ENCODE measurements at regions not wholly inside any gene's neighbourhood (a gene's known extent, or its start where the extent isn't known, plus 50 kb on each side); places are given as distances from the start of the nearest gene placed in this dataset.
"Not testable (repeated sequence)": the region's sequence is repeated elsewhere in the genome, so short reads cannot be mapped to it uniquely, and the experiment has no call there.

- DNase-seq (ENCODE audit: low read depth in 2 of 2) = no peak
Measured at GRCh38 chr2:238502088-238502810, 75.5 kb downstream of the ASB1 start.

- DNase-seq (ENCODE audit: low read depth in 2 of 2) = no peak
Measured at GRCh38 chr2:238502956-238503791, 76.4 kb downstream of the ASB1 start.

DNA sequence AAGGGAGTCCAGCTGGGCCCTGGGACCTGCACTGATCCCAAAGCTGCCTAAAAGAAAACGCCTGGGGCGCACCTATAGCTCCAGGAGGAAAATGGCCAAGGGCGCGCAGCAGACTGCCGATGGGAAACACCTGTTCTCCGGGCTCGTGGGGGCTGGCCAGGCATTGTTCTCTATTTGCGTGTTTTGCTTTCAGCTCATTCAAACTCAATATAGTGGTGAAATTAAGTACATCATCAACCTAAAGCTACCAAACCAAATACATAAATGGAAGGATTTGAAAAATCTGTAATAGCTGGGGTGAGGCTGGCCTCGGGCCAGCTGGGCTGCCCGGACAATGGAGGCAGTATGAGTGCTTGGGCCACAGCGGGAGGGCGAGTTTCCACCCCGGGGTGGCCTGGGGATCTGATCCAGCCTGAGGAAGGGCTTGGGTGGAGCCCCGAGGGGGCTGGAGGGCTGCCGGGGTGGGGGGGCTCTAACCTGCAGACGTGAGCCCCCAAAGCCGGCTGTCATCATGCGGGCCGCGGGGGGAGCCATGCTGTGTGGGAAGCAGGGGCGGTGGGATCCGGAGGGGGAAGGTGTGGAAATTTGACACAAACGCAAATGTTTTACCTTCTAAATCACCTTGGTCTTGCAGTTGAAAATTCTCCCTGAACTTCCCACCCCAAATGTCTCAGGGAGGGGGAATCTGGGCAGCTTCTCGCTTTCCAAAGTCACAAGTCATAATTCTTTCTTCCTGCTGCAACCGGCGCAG, 77.6 kb downstream of the ASB1 start:
- peak in 1 of 2 donors; percentile 24 for DNase-seq (ENCODE audit: low read depth in 2 of 2)

DNA sequence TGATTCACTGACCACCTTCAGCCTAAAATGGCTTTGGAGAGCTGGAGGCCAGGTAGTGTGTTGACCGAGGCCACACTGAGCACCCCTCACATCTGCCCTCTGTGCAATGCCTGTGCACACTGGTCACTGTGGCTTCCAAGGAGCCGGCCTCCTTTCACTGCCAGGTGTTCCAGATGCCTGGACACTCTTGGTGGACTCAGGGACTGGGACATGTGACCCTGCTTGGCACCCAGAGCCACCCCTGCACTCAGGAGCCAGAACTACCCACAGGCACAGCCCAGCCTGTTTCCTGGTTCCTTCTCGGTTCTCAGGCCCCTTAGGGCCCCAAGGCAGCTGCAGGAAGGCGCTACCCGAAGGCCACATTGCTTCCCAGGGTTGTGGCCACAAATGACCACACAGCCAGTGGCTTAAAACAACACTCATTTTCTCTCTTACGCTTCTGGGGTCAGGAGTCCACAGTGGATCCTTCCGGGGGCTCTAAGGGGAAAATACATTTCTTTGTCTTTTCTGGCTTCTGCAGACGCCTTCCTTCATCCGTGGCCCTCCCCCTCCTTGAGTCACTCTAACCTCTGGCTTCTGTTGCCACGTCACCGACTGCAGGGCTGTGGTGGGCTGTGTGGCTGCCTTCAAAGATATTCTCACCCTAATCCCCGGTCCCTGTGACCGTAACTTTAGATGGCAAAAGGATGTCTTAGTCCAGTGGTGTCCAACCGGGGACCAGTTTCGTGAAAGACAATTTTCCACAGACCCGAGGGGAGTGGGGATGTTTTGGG, 78.6 kb downstream of the ASB1 start:
- no peak for DNase-seq (ENCODE audit: low read depth in 2 of 2)

- DNase-seq (ENCODE audit: low read depth in 2 of 2) = no peak
Measured at GRCh38 chr2:238505892-238506280, 79.2 kb downstream of the ASB1 start.

- DNase-seq (ENCODE audit: low read depth in 2 of 2) = no peak
Measured at GRCh38 chr2:238506371-238507068, 79.8 kb downstream of the ASB1 start.

DNA sequence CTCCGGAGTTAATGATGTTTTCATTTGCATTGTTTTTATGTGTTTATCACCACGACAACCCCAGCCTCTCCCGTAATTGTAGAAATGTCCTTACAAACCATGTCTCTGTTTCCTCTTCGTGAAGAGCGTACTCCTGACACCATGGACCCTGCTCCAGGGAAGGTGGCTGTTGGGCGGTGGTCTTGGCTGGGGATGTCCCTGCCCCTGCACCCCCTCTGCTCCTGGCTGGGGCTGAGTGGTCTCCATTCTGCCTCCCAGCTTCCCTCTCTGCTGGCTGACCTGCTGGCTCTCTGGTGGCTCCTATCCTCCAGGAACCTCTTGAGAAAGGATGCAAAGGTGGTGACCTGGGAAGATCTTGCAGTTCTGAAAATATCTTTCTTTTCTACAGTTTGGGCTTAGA, 81.1 kb downstream of the ASB1 start:
- no peak for DNase-seq (ENCODE audit: low read depth in 2 of 2)

DNA sequence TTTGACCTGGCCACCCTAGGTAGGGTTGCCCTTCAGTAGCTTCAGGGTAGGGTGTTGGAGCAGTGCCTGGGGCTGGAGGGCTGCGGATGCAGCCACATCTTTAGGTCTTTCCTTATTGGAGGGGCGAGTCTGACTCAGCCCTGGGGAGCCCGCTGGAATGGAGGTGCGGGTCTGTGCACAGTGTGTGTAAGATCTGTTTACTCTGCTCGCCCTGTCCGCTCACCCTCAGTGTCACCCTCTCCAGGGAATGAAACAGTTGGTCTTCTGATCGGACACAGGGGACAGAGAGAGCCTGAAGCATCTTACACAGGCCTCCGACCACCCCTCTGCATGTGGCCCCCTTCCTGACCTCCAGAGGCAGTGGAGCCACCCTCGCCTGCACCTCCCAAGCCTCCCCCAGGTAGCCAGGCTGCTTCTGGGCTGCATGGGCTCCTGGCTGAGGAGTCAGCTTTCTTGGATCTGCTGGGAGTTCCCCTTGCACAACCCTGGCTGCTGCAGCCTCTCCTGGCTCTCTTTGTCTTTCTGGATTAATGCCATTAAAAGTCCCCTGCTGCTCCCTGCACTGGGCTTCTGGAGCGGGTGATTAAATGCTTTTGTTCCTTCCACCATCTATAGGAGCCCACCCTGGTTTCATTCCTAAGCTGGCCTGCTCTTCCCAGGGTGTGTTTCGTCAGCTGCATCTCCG, 82.6 kb downstream of the ASB1 start:
- no peak for DNase-seq (ENCODE audit: low read depth in 2 of 2)

GRCh38 chr2:238509903-238510302, 83.2 kb downstream of the ASB1 start:
- no peak for DNase-seq (ENCODE audit: low read depth in 2 of 2)

GRCh38 chr2:238510911-238511613, 84.3 kb downstream of the ASB1 start:
- DNase-seq (ENCODE audit: low read depth in 2 of 2) = no peak

- no peak for DNase-seq (ENCODE audit: low read depth in 2 of 2)
Measured at GRCh38 chr2:238511614-238511950, 84.9 kb downstream of the ASB1 start.

DNA sequence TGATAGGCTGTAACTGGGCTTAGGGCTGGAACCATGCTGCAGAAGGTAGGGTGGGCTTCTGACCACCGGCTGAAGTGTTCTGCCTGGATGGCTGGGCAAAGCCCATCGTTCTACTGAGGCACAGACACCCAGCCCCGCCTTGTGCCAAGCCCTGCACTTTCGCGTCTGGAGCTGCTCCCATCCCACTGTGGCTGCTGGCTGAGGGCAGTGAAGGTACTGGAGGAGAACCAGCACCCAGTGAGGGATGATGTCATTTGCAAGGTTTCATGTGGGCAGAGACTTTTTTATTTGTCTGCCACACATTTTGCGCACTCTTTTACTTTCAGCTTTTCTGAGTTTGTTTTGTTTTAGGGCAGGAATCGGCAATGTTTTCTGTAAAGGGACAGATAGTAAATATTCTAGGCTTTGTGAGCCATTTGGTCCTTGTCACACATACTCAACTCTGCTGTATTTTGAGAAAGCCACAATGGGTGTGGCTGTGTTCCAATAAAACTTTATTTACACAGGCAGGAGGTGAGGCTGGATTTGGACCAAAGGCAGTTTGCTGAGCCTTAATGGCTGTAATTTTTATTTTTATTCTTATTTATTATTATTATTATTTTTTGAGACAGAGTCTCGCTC, 85.6 kb downstream of the ASB1 start:
- no peak for DNase-seq (ENCODE audit: low read depth in 2 of 2)

GRCh38 chr2:238513346-238513745, 86.6 kb downstream of the ASB1 start:
- peak; percentile 56 to 65 for DNase-seq (ENCODE audit: low read depth in 2 of 2)

GRCh38 chr2:238514024-238514423, 87.3 kb downstream of the ASB1 start:
- DNase-seq (ENCODE audit: low read depth in 2 of 2) = not testable (repeated sequence)

- no peak for DNase-seq (ENCODE audit: low read depth in 2 of 2)
Measured at GRCh38 chr2:238515377-238515776, 88.7 kb downstream of the ASB1 start.

- no peak for DNase-seq (ENCODE audit: low read depth in 2 of 2)
Measured at GRCh38 chr2:238517209-238517608, 90.5 kb downstream of the ASB1 start.

- no peak for DNase-seq (ENCODE audit: low read depth in 2 of 2)
Measured at GRCh38 chr2:238518172-238518820, 91.6 kb downstream of the ASB1 start.

DNA sequence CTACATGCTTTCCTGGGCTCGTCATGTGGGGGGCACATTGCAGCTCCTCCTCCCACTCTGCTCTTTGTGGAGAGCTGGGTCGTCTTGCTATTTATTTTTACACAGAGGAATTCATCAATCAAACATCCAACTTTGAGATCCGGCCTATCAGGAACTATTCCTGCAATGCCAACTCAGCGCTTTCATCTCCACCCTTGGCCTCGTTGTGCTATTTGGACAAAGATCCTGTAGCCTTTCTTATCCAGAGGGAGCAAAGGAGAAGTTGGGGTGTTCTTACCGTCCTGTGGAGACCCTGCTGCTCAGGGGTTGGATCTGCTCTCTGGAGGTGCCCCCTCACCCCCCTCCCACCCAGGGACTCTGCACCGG, 92.1 kb downstream of the ASB1 start:
- no peak for DNase-seq (ENCODE audit: low read depth in 2 of 2)

DNA sequence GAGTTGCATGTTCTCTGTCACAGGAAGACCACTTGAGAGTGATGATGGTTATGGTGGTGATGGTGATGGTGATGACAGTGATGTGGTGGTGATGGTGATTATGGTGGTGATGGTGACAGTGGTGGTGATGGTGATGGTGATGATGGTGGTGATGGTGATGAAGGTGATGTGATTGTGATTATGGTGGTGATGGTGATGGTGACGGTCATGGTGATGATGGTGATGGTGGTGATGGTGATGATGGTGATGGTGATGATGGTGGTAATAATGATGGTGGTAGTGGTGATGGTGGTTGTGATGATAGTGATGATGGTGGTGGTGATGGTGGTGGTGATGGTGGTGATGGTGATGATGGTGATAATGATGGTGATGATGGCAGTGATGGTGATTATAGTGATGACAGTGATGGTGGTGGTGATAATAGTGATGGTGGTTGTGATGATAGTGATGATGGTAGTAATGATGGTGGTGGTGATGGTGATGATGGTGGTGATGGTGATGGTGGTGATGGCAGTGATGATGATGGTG, 93.7 kb downstream of the ASB1 start:
- no peak for DNase-seq (ENCODE audit: low read depth in 2 of 2)
